Esophagus muscularis mucosa (tissue), 4 donors: ENCODE measurements at regions not wholly inside any gene's neighbourhood (a gene's known extent, or its start where the extent isn't known, plus 50 kb on each side); places are given as distances from the start of the nearest gene placed in this dataset.

Experiments used
- EP300 ChIP-seq: sonication (generic); formaldehyde crosslinking; IDR thresholded peaks from one replicate; pipeline ENCODE4 v1.6.1; 2017; ENCODE audit warnings: antibody characterized with exemption
- POLR2A ChIP-seq: fragments of 450-650 bp; IDR thresholded peaks from one replicate; pipeline ENCODE4 v1.6.1; 2017; ENCODE audit warnings: antibody characterized with exemption, moderate library complexity, mild to moderate bottlenecking, low read depth
- POLR2AphosphoS5 ChIP-seq, 2 donors: sonication (generic); formaldehyde crosslinking; IDR thresholded peaks; one replicate each; pipeline ENCODE4 v1.6.1; 2017; ENCODE audit warnings: antibody characterized with exemption in 2 of 2
- TF ChIP-seq, protein P1 (sequence below), 3 experiments: fragments of 200-600 bp in 2 of 3; fragments of 450-650 bp in 1 of 3; sonication (generic) in 2 of 3; IDR thresholded peaks; one replicate each; pipeline ENCODE4 v1.5.1; 2017 to 2019; ENCODE audit warnings: antibody characterized with exemption in 3 of 3, mild to moderate bottlenecking in 2 of 3, moderate library complexity in 1 of 3

DNA sequence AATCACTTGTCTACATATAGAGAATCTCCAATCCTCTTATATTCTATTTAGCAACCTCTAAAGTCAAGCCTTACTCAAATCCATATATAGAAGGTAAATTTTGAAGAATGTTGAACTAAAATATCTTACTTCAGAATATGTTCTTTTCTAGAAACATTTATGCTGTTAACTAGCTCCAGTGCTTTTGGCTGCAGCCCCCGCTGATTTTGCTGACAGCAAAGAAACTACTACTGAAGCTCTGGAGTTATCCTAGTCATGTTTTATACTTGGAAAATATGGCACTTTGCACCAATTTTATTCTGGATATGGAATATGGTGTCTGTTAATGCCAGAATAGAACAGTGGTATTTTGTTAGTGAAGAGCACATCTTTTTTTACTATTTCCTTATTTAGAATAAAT is 212.4 kb upstream of the FSIP2 start:
- TF ChIP-seq POLR2A: no peak
- no peak for TF ChIP-seq POLR2AphosphoS5 (IDR thresholded peaks at IDR 0.05)
- TF ChIP-seq, protein P1, sequence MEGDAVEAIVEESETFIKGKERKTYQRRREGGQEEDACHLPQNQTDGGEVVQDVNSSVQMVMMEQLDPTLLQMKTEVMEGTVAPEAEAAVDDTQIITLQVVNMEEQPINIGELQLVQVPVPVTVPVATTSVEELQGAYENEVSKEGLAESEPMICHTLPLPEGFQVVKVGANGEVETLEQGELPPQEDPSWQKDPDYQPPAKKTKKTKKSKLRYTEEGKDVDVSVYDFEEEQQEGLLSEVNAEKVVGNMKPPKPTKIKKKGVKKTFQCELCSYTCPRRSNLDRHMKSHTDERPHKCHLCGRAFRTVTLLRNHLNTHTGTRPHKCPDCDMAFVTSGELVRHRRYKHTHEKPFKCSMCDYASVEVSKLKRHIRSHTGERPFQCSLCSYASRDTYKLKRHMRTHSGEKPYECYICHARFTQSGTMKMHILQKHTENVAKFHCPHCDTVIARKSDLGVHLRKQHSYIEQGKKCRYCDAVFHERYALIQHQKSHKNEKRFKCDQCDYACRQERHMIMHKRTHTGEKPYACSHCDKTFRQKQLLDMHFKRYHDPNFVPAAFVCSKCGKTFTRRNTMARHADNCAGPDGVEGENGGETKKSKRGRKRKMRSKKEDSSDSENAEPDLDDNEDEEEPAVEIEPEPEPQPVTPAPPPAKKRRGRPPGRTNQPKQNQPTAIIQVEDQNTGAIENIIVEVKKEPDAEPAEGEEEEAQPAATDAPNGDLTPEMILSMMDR (IDR thresholded peaks at IDR 0.05): no peak
- no peak for TF ChIP-seq EP300
